ENCODE measurements at regions not wholly inside any gene's neighbourhood (a gene's known extent, or its start where the extent isn't known, plus 50 kb on each side); places are given as distances from the start of the nearest gene placed in this dataset.

GRCh38 chr5:54638106-54638505 is 120.5 kb downstream of the SNX18 start:
- no peak for TF ChIP-seq POLR2AphosphoS5 (IDR thresholded peaks at IDR 0.05; ENCODE audit: low read depth, low read length)
- no peak for TF ChIP-seq CTCF (IDR thresholded peaks at IDR 0.05 in 2 of 3, conservative IDR thresholded peaks at IDR 0.05 in 1 of 3; ENCODE audit: borderline replicate concordance in 1 of 3, insufficient read depth in 1 of 3, low read depth in 2 of 3, low read length in 2 of 3)
- TF ChIP-seq ATF3 (IDR thresholded peaks at IDR 0.05) = no peak
- TF ChIP-seq EZH2 (IDR thresholded peaks at IDR 0.05) = no peak
- TF ChIP-seq POLR2A (IDR thresholded peaks at IDR 0.05; ENCODE audit: borderline replicate concordance, extremely low read depth, insufficient read depth, insufficient read length) = no peak
- TF ChIP-seq CEBPB (IDR thresholded peaks at IDR 0.05; ENCODE audit: low read depth) = no peak
- TF ChIP-seq FOSL1 (IDR thresholded peaks at IDR 0.05; ENCODE audit: low read depth) = no peak
- no peak for TF ChIP-seq REST (IDR thresholded peaks at IDR 0.05; ENCODE audit: low read depth)
- no peak for TF ChIP-seq YY1 (IDR thresholded peaks at IDR 0.05; ENCODE audit: extremely low read depth, insufficient replicate concordance, low read depth, low read length)
- no peak for TF ChIP-seq ZNF274 (IDR thresholded peaks at IDR 0.05; ENCODE audit: low read depth, low read length)

Measured in HCT116 (cell line).